GM23338 (cell line): ENCODE measurements at regions not wholly inside any gene's neighbourhood (a gene's known extent, or its start where the extent isn't known, plus 50 kb on each side); places are given as distances from the start of the nearest gene placed in this dataset.
A peak's percentile ranks its signal among the peaks of the same experiment; 100 is the strongest.

Source experiments
- ATAC-seq: fragments of 200-7000 bp; cut with Tn5 transposase; 3 replicates; pipeline ENCODE4 v1.9.1; 2020
- DNase-seq: peaks from one replicate; pipeline ENCODE4 v3.0.0-alpha.2; 2015; ENCODE audit warnings: low spot score
- H2AFZ ChIP-seq: fragments of 200-600 bp; sonication (generic); 2 replicates; pipeline ENCODE4 v1.8.0; 2016; ENCODE audit warnings: antibody characterized with exemption, mild to moderate bottlenecking, moderate library complexity
- H3F3A ChIP-seq: fragments of 200-600 bp; sonication (generic); replicated peaks from 2 replicates; pipeline ENCODE4 v1.8.0; 2017; ENCODE audit warnings: antibody characterized with exemption, mixed run types, low read depth
- H3K27ac ChIP-seq: fragments of 200-600 bp; sonication (generic); 2 replicates; pipeline ENCODE4 v1.6.1; 2016; ENCODE audit warnings: low read depth
- H3K27me3 ChIP-seq: fragments of 200-600 bp; sonication (generic); 2 replicates; pipeline ENCODE4 v1.8.0; 2016; ENCODE audit warnings: mild to moderate bottlenecking, mixed run types, moderate library complexity; ENCODE audit not compliant: insufficient read depth
- H3K36me3 ChIP-seq: fragments of 200-600 bp; sonication (generic); 2 replicates; pipeline ENCODE4 v1.8.0; 2016; ENCODE audit warnings: mild to moderate bottlenecking; ENCODE audit not compliant: insufficient read depth
- H3K4me1 ChIP-seq: fragments of 200-600 bp; sonication (generic); 2 replicates; pipeline ENCODE4 v1.8.0; 2016; ENCODE audit warnings: mild to moderate bottlenecking, moderate library complexity; ENCODE audit not compliant: insufficient read depth
- H3K4me2 ChIP-seq: fragments of 200-600 bp; sonication (generic); 2 replicates; pipeline ENCODE4 v1.7.1; 2017; ENCODE audit warnings: mixed run types
- H3K4me3 ChIP-seq: fragments of 200-600 bp; sonication (generic); 2 replicates; pipeline ENCODE4 v1.6.1; 2016; ENCODE audit warnings: mixed run types
- H3K79me2 ChIP-seq: fragments of 200-600 bp; sonication (generic); replicated peaks from 2 replicates; pipeline ENCODE4 v1.8.0; 2017; ENCODE audit warnings: mild to moderate bottlenecking; ENCODE audit not compliant: insufficient read depth
- H3K9me2 ChIP-seq: fragments of 200-600 bp; sonication (generic); 2 replicates; pipeline ENCODE4 v1.8.0; 2017; ENCODE audit not compliant: insufficient read depth
- H4K20me1 ChIP-seq: fragments of 200-600 bp; sonication (generic); replicated peaks from 2 replicates; pipeline ENCODE4 v1.8.0; 2017; ENCODE audit warnings: mild to moderate bottlenecking; ENCODE audit not compliant: insufficient read depth
- H3K27ac Mint-ChIP-seq: 2 replicates; pipeline ENCODE4 v1.8.0; 2020; ENCODE audit warnings: inconsistent platforms, mild to moderate bottlenecking, moderate library complexity, mixed read lengths
- H3K27me3 Mint-ChIP-seq: 3 replicates; pipeline ENCODE4 v1.8.0; 2022; ENCODE audit warnings: low read depth, mild to moderate bottlenecking, moderate library complexity, mixed read lengths, inconsistent platforms; ENCODE audit not compliant: insufficient read depth, poor library complexity
- H3K36me3 Mint-ChIP-seq: 3 replicates; pipeline ENCODE4 v1.8.0; 2021; ENCODE audit warnings: low read depth, mild to moderate bottlenecking, inconsistent platforms, moderate library complexity, mixed read lengths
- H3K4me1 Mint-ChIP-seq: 3 replicates; pipeline ENCODE4 v1.8.0; 2020; ENCODE audit warnings: mild to moderate bottlenecking, inconsistent platforms, mixed read lengths
- H3K4me3 Mint-ChIP-seq: 3 replicates; pipeline ENCODE4 v1.8.0; 2021; ENCODE audit warnings: moderate library complexity, mild to moderate bottlenecking, inconsistent platforms, mixed read lengths
- H3K9me3 Mint-ChIP-seq: 3 replicates; pipeline ENCODE4 v1.8.0; 2020; ENCODE audit warnings: moderate library complexity, mild to moderate bottlenecking, inconsistent platforms, mixed read lengths
- CREB1 ChIP-seq: fragments of 250-450 bp; sonication (Bioruptor Pico); IDR thresholded peaks from 2 replicates; pipeline ENCODE4 v1.5.0; 2020; ENCODE audit warnings: low read depth, mild to moderate bottlenecking, moderate library complexity
- CTCF ChIP-seq, 2 experiments: fragments of 200-600 bp in 1 of 2; sonication (generic) in 1 of 2; conservative IDR thresholded peaks; 2 replicates each; pipeline versions ENCODE4 v1.5.1 to v1.6.1; 2016 to 2017; ENCODE audit warnings: antibody characterized with exemption in 2 of 2, low read depth in 2 of 2, mild to moderate bottlenecking in 2 of 2, moderate library complexity in 1 of 2
- ETS1 ChIP-seq: IDR thresholded peaks from 2 replicates; pipeline ENCODE4 v1.6.1; 2016; ENCODE audit warnings: antibody characterized with exemption
- EZH2 ChIP-seq: fragments of 200-600 bp; sonication (generic); IDR thresholded peaks from one replicate; pipeline ENCODE4 v1.8.0; 2017; ENCODE audit warnings: antibody characterized with exemption, mild to moderate bottlenecking, low read depth; ENCODE audit not compliant: unreplicated experiment
- JUNB ChIP-seq: IDR thresholded peaks from one replicate; pipeline ENCODE4 v1.6.1; 2016; ENCODE audit warnings: antibody characterized with exemption; ENCODE audit not compliant: unreplicated experiment
- NANOG ChIP-seq: IDR thresholded peaks from 2 replicates; pipeline ENCODE4 v1.6.1; 2016; ENCODE audit warnings: antibody characterized with exemption, borderline replicate concordance
- POLR2AphosphoS5 ChIP-seq: IDR thresholded peaks from 2 replicates; pipeline ENCODE4 v1.6.1; 2016; ENCODE audit warnings: antibody characterized with exemption, low read depth
- REST ChIP-seq: IDR thresholded peaks from one replicate; pipeline ENCODE4 v1.6.1; 2018; ENCODE audit warnings: antibody characterized with exemption; ENCODE audit not compliant: unreplicated experiment
- ZNF114 ChIP-seq: fragments of 250-450 bp; sonication (Bioruptor Pico); IDR thresholded peaks from 2 replicates; pipeline ENCODE4 v1.5.0; 2020; ENCODE audit warnings: mild to moderate bottlenecking, moderate library complexity
- ZNF331 ChIP-seq: fragments of 250-450 bp; sonication (Bioruptor Pico); IDR thresholded peaks from 2 replicates; pipeline ENCODE4 v1.5.0; 2020; ENCODE audit warnings: low read depth, mild to moderate bottlenecking, moderate library complexity
- ZNF462 ChIP-seq: fragments of 250-450 bp; sonication (Bioruptor Pico); IDR thresholded peaks from 2 replicates; pipeline ENCODE4 v1.5.0; 2020; ENCODE audit warnings: mild to moderate bottlenecking, moderate library complexity

GRCh38 chr21:35981514-35982070 lies 78.7 kb downstream of the SETD4 start:
- Histone ChIP-seq H3F3A (no peaks in the 10 kb centered on the region), H3K4me2 (no peak overlapping the region), H3K9me2 (no peaks in the 10 kb centered on the region), H3K27me3 (no peaks in the 10 kb centered on the region), H3K36me3 (no peaks in the 10 kb centered on the region), H3K27ac (no peak overlapping the region), H3K79me2 (no peaks in the 10 kb centered on the region), H4K20me1 (no peaks in the 10 kb centered on the region), H2AFZ (peak overlapping the region; percentile 89; the same call in 1 of the 2 replicates), H3K4me3 (no peak overlapping the region), H3K4me1 (no peaks in the 10 kb centered on the region)
- no peak overlapping the region for H3K27ac Mint-ChIP-seq
- H3K4me3 Mint-ChIP-seq: no peak overlapping the region
- peaks cover 2% of the 10 kb centered on the region for H3K27me3 Mint-ChIP-seq
- peaks cover 21% of the 10 kb centered on the region for H3K9me3 Mint-ChIP-seq
- DNase-seq: no peak
- TF ChIP-seq ETS1 (no peak), CTCF (conservative IDR thresholded peaks at IDR 0.05; ENCODE audit: low read depth in 2 of 2) (no peak), ZNF331 (CRISPR knock-in tag) (no peak), NANOG (no peak), ZNF462 (no peak), ZNF114 (CRISPR knock-in tag) (no peak), JUNB (no peak), EZH2 (no peak), CREB1 (CRISPR knock-in tag) (no peak), REST (no peak), POLR2AphosphoS5 (no peak)
- no peaks in the 10 kb centered on the region for H3K4me1 Mint-ChIP-seq
- H3K36me3 Mint-ChIP-seq: no peaks in the 10 kb centered on the region
- ATAC-seq: no peak
